Sigmoid colon (tissue), 4 donors: ENCODE measurements at regions not wholly inside any gene's neighbourhood (a gene's known extent, or its start where the extent isn't known, plus 50 kb on each side); places are given as distances from the start of the nearest gene placed in this dataset.

Experiments used
- EP300 ChIP-seq, 4 donors: sonication (generic); formaldehyde crosslinking; IDR thresholded peaks; one replicate each; pipeline ENCODE4 v1.6.1; 2017; ENCODE audit warnings: antibody characterized with exemption in 4 of 4
- POLR2A ChIP-seq, 2 donors: fragments of 450-650 bp; IDR thresholded peaks; one replicate each; pipeline ENCODE4 v1.6.1; 2016; ENCODE audit warnings: antibody characterized with exemption in 2 of 2, mild to moderate bottlenecking in 2 of 2, moderate library complexity in 2 of 2
- TF ChIP-seq, protein P1 (sequence below), 4 experiments: fragments of 450-650 bp in 3 of 4; fragments of 200-600 bp in 1 of 4; IDR thresholded peaks; one replicate each; pipeline ENCODE4 v1.5.1; 2016 to 2019; ENCODE audit warnings: antibody characterized with exemption in 4 of 4, mild to moderate bottlenecking in 3 of 4, moderate library complexity in 2 of 4

DNA sequence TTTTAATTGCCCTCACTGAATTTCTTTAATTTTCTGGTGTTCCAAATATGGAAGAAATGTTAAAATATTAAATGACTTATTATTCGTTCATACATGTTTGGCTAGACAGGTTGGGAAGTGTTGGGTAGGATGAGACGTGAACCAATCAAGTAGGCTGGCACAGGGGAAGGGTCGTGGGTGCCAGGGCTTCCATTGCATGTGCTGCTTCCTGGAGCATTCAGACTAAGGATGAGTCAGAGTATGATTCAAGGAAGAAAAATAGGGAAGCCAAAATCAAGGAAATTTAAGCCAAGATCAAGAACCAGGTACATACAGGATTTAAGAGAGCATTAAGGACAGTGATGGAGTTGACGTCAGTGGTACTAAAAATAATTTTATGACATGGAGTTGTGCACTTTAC is 2068.0 kb downstream of the MAT2B start:
- TF ChIP-seq POLR2A (IDR thresholded peaks at IDR 0.05) (no peak), EP300 (IDR thresholded peaks at IDR 0.05) (no peak)
- TF ChIP-seq, protein P1, sequence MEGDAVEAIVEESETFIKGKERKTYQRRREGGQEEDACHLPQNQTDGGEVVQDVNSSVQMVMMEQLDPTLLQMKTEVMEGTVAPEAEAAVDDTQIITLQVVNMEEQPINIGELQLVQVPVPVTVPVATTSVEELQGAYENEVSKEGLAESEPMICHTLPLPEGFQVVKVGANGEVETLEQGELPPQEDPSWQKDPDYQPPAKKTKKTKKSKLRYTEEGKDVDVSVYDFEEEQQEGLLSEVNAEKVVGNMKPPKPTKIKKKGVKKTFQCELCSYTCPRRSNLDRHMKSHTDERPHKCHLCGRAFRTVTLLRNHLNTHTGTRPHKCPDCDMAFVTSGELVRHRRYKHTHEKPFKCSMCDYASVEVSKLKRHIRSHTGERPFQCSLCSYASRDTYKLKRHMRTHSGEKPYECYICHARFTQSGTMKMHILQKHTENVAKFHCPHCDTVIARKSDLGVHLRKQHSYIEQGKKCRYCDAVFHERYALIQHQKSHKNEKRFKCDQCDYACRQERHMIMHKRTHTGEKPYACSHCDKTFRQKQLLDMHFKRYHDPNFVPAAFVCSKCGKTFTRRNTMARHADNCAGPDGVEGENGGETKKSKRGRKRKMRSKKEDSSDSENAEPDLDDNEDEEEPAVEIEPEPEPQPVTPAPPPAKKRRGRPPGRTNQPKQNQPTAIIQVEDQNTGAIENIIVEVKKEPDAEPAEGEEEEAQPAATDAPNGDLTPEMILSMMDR (IDR thresholded peaks at IDR 0.05) = no peak
